GM18526 (cell line): ENCODE measurements at regions not wholly inside any gene's neighbourhood (a gene's known extent, or its start where the extent isn't known, plus 50 kb on each side); places are given as distances from the start of the nearest gene placed in this dataset.

ENCODE experiments used
- POLR2A ChIP-seq: IDR thresholded peaks from 3 replicates; pipeline ENCODE4 v1.6.1; 2011; ENCODE audit not compliant: insufficient read length; ENCODE audit errors: extremely low read depth

DNA sequence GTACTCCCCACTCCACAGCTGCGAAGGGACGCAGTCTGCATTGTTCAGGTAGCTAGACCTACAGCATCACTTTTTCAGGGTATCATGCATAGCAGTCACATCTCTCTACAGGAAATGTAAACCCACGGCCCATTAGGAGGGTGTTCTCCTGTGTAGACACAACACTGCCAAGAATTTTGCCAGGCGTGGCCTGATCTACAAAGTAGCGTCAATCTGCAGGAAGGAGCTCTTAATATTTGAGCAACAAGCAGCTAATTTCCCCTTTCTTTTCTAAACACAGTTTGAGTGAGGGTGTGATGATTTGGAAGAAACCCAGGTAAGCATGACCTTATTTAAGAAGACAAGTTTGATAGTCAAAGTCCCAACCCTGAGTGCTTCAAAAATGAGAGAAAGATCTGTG is 419.0 kb downstream of the GADD45G start:
- no peak for TF ChIP-seq POLR2A

- TF ChIP-seq POLR2A: no peak
Observed at GRCh38 chr9:90024409-90024808, 419.6 kb downstream of the GADD45G start.

DNA sequence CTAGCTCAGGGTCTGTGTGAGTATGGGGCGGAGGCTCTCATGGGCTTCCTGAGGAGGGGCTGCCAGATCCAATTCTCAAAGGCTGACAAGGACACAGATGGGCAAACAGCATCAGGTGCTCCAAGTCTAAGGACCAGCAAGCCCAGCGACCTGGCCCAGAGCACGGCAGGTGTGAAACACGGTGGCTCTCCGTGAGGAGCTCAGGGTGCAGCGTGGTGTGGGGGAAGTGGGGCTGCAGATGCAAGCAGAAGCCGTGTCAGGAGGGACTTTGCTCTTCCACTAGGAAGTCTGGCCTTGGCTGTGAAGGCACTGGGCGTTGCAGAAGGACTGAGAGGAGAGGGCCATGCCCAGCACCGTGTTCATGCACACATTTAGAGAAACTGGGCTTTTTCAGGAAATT is 420.0 kb downstream of the GADD45G start:
- no peak for TF ChIP-seq POLR2A

DNA sequence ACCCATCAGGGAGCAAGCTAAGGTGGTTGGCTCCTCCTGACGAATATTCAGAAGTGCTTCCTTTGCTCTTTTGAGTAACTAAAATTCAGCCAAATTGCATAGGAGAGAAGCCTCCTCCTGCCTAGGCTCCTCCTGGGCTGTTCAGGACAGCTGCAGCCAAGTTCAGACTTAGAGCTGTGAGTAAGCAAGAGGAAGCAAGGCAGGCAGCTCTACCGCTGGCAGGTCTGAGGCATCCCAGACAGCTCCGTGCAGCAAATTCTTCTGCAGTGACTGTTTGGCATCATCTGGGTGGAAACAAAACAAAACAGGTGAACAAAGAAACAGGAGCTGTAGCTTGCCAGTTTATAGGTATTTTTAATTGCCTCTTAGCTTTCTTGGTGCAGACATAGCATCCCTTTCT is 421.0 kb downstream of the GADD45G start:
- no peak for TF ChIP-seq POLR2A

DNA sequence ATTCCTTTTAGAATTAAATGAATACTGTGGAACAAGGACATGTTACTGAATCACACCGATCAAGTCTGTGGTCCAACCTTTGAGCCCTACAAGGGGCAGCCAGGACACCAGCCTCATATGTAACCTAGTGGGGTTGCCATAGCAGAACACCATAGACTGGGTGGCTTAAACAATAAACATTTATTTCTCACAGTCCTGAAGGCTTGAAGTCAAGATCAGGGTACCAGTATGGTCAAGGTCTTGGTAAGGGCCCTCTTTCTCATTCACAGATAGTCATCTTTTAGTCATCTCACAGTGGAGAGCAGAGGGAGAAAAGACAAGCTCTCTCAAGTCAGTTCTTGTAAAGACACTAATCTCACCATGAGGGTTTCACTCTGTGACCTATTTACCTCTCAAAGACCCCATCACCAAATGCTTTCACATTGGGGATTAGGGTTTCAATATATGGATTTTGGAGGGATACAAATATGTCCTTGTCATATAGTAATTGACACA is 422.5 kb downstream of the GADD45G start:
- TF ChIP-seq POLR2A: no peak

DNA sequence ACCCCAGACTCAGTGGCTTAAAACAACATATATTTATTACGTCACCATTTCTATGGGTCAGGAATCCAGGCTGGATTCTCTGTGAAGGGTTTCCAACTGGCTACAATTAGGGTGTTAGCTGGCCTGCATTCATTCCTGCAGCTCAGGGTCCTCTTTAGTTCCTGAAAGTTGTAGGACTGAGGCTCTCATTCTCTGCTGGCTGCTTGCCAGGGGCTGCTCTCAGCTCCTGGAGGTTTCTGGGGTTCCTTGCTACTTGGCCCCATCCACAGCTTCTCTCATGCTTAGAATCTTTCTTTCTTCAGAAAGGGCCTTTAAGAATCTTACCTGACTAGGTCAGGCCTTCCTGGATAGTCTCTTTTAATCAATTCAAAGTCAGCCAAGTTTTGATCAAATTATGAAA is 424.6 kb downstream of the GADD45G start:
- no peak for TF ChIP-seq POLR2A

DNA sequence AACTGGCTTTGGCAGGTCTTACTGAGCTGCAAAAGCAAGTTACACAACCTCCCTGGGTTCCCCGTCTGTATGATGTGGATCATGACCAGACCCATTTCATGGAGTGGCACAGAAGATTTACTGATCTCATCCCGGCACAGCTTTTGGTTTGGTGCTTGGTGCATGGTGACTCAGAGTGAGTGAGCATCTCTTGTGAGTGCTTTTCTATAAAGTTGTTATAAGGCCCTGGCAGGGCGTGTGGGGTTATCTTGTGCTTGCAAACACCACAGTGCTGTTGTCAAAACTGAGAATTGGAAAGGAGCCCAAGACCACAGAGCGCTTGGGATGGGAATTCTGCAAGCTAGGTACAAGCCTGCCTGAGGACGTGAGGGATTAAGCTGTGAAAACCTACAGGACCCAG is 425.2 kb downstream of the GADD45G start:
- TF ChIP-seq POLR2A: no peak

DNA sequence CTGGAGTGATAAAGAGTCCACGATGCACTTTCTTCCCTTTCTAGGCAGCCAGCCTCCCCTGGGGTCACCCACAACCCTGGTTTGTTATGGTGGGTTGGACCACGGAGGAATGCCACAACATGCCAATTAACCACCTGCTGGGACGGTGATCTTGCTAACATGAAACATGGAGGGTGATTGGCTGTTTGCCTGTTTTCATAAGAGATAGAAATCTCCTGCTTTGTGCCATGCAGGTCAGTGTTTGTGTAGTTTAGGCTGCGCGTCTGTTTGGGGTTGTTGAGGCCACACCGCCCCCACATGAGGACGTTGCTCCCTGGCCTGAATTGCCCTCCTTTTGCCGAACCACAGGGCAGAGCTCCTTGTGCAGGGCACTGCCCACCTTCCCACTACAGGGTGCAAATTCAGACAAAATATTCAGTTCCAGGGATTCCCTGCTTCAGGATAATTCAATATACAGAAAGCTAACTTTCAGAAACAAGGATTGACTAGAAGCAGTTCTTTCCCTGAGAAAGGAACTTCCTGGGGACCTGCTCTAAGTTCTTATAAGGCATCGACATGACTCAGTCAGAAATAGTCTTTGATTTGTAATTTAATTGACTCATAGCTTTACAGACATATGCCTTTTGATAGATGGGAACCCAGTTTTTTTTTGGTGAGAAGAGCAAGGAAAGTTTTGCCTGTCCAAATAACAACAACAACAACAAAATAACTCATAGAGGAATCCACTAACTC is 427.6 kb downstream of the GADD45G start:
- TF ChIP-seq POLR2A: no peak

DNA sequence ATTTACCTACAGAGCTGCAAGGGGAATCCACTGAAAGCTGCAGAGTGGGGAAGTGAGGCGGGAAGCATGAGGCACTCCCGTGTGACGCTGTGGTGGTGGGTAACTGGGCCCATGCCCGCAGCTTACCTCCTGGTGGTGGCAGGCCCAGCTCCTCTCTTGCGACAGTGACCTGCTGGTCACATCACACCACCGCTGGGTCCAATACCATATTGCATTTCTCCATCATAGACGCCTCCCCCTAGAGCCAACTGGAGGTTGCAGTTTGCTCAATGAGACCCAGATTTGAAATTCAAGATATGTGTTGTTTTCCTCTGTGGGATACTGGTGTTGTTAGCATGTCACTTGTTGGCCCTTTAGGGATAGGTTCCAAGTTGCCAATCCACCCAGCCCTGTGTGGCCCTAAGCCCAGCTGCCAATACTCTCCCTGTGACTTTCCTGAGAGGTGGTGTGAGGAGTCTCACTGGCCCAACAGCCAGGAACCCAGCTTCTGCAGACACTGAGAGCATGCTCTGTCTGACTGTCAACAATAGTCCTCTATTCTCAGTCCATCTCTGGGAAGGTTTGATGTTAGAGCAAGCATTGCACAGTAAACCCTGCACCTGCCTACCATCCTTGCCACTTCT is 428.3 kb downstream of the GADD45G start:
- TF ChIP-seq POLR2A: no peak

DNA sequence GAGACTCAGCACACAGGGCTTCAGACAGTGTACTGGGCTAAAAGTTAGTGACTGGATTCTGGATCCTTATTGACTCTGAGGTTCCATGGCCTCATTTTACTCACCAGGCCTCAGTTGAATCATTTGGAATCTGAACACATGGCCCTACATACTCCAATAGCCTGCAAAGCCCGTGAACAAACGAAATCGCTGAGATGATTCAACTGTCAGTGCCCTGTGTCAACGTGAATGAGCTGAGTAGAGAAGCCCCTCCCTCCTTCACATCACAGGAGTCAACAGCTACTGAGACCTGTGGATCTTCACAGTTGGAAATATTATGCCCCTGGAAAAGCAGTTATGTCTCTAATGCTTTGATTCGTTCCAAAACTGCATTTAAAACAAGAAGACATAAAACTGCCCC is 429.3 kb downstream of the GADD45G start:
- no peak for TF ChIP-seq POLR2A

DNA sequence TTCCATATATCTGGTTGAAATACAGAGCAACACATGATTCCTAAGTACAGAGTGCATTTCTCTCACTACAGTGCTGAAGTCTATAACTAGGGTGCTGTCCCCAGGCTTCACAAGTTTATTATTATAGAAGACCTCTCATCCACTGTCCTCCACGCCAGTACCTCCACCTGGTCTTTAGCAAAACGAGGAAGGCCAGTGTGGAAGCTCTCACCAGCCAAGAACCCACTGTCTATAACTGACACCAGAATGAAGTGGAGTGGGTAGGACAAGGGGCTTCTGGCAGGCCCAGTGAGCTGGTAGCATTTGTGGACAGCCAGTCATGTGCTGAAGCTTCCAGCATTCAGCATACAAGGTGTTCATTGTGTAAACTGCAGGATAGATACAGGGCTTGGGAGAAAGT is 430.7 kb downstream of the GADD45G start:
- TF ChIP-seq POLR2A: no peak

- no peak for TF ChIP-seq POLR2A
Observed at GRCh38 chr9:90037146-90037797, 432.5 kb downstream of the GADD45G start.

- TF ChIP-seq POLR2A: no peak
Observed at GRCh38 chr9:90038763-90039162, 434.0 kb downstream of the GADD45G start.

GRCh38 chr9:90044263-90044662 is 439.5 kb downstream of the GADD45G start:
- TF ChIP-seq POLR2A: no peak

DNA sequence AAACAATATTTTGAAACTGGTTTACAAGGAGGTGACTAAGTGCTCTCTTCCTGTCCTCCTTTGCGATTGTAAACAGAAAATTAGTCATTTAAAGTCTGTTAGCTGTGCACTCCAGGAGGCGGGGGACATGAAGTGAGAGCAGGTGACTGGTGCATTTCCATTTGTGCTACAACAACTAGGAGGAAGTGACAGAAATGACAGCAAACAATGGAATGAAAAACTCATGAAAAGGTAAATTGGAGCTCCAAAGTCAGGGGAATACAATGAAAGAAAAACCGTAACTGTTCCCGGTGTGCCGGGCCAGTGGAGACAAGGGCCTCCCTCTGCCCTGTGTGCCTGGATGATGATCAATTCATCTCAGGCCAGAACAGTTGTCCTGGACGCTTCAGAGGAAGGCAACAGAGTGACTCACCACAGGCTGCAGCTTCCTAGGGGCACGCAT is 439.9 kb downstream of the GADD45G start:
- no peak for TF ChIP-seq POLR2A

GRCh38 chr9:90046317-90046861 is 441.6 kb downstream of the GADD45G start:
- no peak for TF ChIP-seq POLR2A
